Neural progenitor cell (in vitro differentiated cells): ENCODE measurements at regions not wholly inside any gene's neighbourhood (a gene's known extent, or its start where the extent isn't known, plus 50 kb on each side); places are given as distances from the start of the nearest gene placed in this dataset.

Experiments
- EZH2 ChIP-seq: fragments of 200-600 bp; sonication (generic); IDR thresholded peaks from 2 replicates; pipeline ENCODE4 v1.6.1; 2017; ENCODE audit warnings: antibody characterized with exemption, mild to moderate bottlenecking, moderate library complexity
- TF ChIP-seq, protein P1 (sequence below): fragments of 200-600 bp; sonication (generic); IDR thresholded peaks from 2 replicates; pipeline ENCODE4 v1.5.1; 2017; ENCODE audit warnings: antibody characterized with exemption, mild to moderate bottlenecking

DNA sequence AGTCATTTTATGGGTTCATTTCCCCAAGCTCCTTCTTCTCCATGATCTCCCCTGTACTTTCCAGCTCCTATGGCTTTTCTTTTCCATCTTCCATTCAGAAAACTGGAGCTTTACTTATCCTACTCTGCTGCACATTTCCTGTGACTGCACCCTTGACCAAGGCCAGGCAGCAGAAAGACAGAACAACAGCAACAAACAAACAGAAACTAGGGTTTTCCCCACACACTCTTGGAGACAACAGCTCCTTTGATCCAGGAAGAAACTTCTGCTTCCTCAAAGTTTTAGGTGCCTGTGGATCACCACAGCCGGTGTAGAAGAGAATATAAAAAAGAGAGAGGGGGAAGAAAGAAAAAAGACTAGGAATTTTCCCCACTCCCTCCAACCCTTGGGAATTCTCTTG, 342.3 kb upstream of the CFAP20DC start:
- TF ChIP-seq, protein P1, sequence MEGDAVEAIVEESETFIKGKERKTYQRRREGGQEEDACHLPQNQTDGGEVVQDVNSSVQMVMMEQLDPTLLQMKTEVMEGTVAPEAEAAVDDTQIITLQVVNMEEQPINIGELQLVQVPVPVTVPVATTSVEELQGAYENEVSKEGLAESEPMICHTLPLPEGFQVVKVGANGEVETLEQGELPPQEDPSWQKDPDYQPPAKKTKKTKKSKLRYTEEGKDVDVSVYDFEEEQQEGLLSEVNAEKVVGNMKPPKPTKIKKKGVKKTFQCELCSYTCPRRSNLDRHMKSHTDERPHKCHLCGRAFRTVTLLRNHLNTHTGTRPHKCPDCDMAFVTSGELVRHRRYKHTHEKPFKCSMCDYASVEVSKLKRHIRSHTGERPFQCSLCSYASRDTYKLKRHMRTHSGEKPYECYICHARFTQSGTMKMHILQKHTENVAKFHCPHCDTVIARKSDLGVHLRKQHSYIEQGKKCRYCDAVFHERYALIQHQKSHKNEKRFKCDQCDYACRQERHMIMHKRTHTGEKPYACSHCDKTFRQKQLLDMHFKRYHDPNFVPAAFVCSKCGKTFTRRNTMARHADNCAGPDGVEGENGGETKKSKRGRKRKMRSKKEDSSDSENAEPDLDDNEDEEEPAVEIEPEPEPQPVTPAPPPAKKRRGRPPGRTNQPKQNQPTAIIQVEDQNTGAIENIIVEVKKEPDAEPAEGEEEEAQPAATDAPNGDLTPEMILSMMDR = no peak
- no peak for TF ChIP-seq EZH2
